ENCODE measurements at regions not wholly inside any gene's neighbourhood (a gene's known extent, or its start where the extent isn't known, plus 50 kb on each side); places are given as distances from the start of the nearest gene placed in this dataset.

DNA sequence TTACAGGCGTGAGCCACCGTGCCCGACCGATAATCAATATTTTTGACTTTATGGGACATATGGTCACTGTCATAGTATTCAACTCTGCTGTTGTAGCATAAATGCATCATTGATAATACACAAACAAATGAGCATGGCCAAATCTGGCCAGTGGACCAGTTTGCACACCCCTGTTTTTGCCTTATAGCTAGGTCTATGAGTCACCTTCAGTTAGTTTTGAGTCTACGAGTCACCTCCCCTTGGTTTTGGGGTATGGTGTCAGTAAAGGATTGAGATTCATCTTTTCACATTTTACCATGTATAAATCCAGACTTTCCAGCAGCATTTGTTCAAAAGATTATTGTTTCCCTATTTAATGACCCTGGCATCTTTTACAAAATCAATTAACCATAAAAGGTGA, 362.5 kb upstream of the NRP1 start:
- TF ChIP-seq, protein P1, sequence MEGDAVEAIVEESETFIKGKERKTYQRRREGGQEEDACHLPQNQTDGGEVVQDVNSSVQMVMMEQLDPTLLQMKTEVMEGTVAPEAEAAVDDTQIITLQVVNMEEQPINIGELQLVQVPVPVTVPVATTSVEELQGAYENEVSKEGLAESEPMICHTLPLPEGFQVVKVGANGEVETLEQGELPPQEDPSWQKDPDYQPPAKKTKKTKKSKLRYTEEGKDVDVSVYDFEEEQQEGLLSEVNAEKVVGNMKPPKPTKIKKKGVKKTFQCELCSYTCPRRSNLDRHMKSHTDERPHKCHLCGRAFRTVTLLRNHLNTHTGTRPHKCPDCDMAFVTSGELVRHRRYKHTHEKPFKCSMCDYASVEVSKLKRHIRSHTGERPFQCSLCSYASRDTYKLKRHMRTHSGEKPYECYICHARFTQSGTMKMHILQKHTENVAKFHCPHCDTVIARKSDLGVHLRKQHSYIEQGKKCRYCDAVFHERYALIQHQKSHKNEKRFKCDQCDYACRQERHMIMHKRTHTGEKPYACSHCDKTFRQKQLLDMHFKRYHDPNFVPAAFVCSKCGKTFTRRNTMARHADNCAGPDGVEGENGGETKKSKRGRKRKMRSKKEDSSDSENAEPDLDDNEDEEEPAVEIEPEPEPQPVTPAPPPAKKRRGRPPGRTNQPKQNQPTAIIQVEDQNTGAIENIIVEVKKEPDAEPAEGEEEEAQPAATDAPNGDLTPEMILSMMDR (IDR thresholded peaks at IDR 0.05): no peak
- TF ChIP-seq POLR2A (IDR thresholded peaks at IDR 0.05): no peak
